T47D (cell line): ENCODE measurements at regions not wholly inside any gene's neighbourhood (a gene's known extent, or its start where the extent isn't known, plus 50 kb on each side); places are given as distances from the start of the nearest gene placed in this dataset.
A peak's percentile ranks its signal among the peaks of the same experiment; 100 is the strongest.
"Not testable (repeated sequence)": the region's sequence is repeated elsewhere in the genome, so short reads cannot be mapped to it uniquely, and the experiment has no call there.

ENCODE experiments used
- DNase-seq, 2 experiments: peaks; one replicate each; pipeline versions ENCODE4 v3.0.0 to v3.0.0-alpha.2; 2011 to 2012; ENCODE audit warnings: low read depth in 1 of 2, low spot score in 1 of 2
- JUND ChIP-seq: IDR thresholded peaks from 2 replicates; pipeline ENCODE4 v1.6.1; 2012; ENCODE audit warnings: low read depth
- in situ Hi-C: cut with HindIII; loops from 2 replicates; pipeline ENCODE4 v1.10.0; 2016; ENCODE audit warnings: low sequenced_read_pairs, low pct_unique_long_range_greater_than_20kb

- TF ChIP-seq JUND, result no peak
- in situ Hi-C loops, result no loop called here
- DNase-seq, result no peak
Measured at GRCh38 chr9:108049671-108050494, 560.3 kb upstream of the KLF4 start.

GRCh38 chr9:108049026-108049607, 559.5 kb upstream of the KLF4 start:
- in situ Hi-C loops, result no loop called here
- DNase-seq, result peak in 1 of 2 experiments; percentile 45
- peak; percentile 55; the same call in 1 of the 2 replicates for TF ChIP-seq JUND

- in situ Hi-C loops, result no loop called here
- no peak for TF ChIP-seq JUND
- DNase-seq, result no peak
Measured at GRCh38 chr9:108048406-108049025, 558.9 kb upstream of the KLF4 start.

GRCh38 chr9:108047777-108048176, 558.2 kb upstream of the KLF4 start:
- in situ Hi-C loops, DNase-seq: not testable (repeated sequence)

- DNase-seq, result no peak
- TF ChIP-seq JUND, result no peak
- in situ Hi-C loops, result no loop called here
Measured at GRCh38 chr9:108047264-108047663, 557.7 kb upstream of the KLF4 start.

GRCh38 chr9:108045851-108046250, 556.3 kb upstream of the KLF4 start:
- DNase-seq, result no peak
- in situ Hi-C loops, result no loop called here
- TF ChIP-seq JUND, result no peak

- TF ChIP-seq JUND, result no peak
- no peak for DNase-seq
- in situ Hi-C loops, result no loop called here
Measured at GRCh38 chr9:108043585-108043984, 554.0 kb upstream of the KLF4 start.

- in situ Hi-C loops, result no loop called here
- no peak for DNase-seq
- no peak for TF ChIP-seq JUND
Measured at GRCh38 chr9:108041551-108041950, 552.0 kb upstream of the KLF4 start.

- TF ChIP-seq JUND, result no peak
- in situ Hi-C loops, result no loop called here
- DNase-seq, result peak in 1 of 2 experiments; percentile 22
Measured at GRCh38 chr9:108040783-108041182, 551.2 kb upstream of the KLF4 start.

GRCh38 chr9:108039493-108039892, 549.9 kb upstream of the KLF4 start:
- DNase-seq, result no peak
- in situ Hi-C loops, result no loop called here
- TF ChIP-seq JUND, result no peak

- DNase-seq, result no peak
- in situ Hi-C loops, result no loop called here
- no peak for TF ChIP-seq JUND
Measured at GRCh38 chr9:108039012-108039411, 549.4 kb upstream of the KLF4 start.

GRCh38 chr9:108035487-108035886, 545.9 kb upstream of the KLF4 start:
- in situ Hi-C loops, result no loop called here
- DNase-seq, result no peak
- TF ChIP-seq JUND, result no peak
